ENCODE measurements at regions not wholly inside any gene's neighbourhood (a gene's known extent, or its start where the extent isn't known, plus 50 kb on each side); places are given as distances from the start of the nearest gene placed in this dataset.

DNA sequence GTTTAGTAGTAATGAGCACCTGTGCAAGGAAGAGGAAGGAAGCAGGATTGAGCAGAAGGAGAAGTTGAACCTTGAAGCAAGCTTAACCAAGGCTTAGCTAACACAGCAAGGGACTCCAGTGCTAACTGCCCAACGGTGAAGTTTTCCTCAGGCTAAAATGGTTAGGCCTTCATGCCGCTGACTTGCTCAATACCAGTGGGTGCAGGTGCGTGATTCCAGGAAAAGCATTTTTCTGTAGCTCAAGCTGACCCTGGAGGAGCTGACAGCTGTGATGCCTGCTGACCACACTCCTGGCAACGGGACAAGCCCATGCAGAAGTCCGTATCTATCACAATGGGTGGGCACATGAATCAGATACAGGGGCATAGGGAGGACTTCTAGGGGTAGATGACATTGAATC is 76.5 kb upstream of the FGGY start:
- TF ChIP-seq, protein P1, sequence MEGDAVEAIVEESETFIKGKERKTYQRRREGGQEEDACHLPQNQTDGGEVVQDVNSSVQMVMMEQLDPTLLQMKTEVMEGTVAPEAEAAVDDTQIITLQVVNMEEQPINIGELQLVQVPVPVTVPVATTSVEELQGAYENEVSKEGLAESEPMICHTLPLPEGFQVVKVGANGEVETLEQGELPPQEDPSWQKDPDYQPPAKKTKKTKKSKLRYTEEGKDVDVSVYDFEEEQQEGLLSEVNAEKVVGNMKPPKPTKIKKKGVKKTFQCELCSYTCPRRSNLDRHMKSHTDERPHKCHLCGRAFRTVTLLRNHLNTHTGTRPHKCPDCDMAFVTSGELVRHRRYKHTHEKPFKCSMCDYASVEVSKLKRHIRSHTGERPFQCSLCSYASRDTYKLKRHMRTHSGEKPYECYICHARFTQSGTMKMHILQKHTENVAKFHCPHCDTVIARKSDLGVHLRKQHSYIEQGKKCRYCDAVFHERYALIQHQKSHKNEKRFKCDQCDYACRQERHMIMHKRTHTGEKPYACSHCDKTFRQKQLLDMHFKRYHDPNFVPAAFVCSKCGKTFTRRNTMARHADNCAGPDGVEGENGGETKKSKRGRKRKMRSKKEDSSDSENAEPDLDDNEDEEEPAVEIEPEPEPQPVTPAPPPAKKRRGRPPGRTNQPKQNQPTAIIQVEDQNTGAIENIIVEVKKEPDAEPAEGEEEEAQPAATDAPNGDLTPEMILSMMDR (optimal IDR thresholded peaks at IDR 0.05 in 1 of 3, IDR thresholded peaks at IDR 0.05 in 1 of 3, conservative IDR thresholded peaks at IDR 0.05 in 1 of 3; ENCODE audit: extremely low read depth in 1 of 3, insufficient read depth in 2 of 3, low read length in 3 of 3), result no peak
- no peak for TF ChIP-seq EZH2 (IDR thresholded peaks at IDR 0.05; ENCODE audit: low read length)
